ENCODE measurements at regions not wholly inside any gene's neighbourhood (a gene's known extent, or its start where the extent isn't known, plus 50 kb on each side); places are given as distances from the start of the nearest gene placed in this dataset.

DNA sequence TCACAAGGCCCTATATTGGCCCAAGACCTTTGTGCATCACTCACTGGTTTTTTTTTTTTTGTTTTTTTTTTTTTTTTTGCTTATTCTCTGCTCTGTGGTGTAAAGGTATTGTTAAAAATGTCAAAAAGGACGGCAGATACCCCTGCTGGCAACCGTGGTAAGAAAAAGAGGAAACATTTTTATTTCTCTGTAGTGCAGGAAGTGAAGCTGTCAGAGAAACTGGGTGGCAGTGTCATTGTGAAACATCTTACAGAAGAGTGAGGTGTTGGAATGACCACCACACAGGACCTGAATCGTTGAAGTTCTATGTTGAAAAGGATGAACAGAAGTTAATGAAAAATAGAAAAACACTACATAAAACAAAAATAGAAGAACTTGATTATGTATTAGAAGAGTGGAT, 346.4 kb downstream of the FGF9 start (continued):
- TF ChIP-seq, protein P1, sequence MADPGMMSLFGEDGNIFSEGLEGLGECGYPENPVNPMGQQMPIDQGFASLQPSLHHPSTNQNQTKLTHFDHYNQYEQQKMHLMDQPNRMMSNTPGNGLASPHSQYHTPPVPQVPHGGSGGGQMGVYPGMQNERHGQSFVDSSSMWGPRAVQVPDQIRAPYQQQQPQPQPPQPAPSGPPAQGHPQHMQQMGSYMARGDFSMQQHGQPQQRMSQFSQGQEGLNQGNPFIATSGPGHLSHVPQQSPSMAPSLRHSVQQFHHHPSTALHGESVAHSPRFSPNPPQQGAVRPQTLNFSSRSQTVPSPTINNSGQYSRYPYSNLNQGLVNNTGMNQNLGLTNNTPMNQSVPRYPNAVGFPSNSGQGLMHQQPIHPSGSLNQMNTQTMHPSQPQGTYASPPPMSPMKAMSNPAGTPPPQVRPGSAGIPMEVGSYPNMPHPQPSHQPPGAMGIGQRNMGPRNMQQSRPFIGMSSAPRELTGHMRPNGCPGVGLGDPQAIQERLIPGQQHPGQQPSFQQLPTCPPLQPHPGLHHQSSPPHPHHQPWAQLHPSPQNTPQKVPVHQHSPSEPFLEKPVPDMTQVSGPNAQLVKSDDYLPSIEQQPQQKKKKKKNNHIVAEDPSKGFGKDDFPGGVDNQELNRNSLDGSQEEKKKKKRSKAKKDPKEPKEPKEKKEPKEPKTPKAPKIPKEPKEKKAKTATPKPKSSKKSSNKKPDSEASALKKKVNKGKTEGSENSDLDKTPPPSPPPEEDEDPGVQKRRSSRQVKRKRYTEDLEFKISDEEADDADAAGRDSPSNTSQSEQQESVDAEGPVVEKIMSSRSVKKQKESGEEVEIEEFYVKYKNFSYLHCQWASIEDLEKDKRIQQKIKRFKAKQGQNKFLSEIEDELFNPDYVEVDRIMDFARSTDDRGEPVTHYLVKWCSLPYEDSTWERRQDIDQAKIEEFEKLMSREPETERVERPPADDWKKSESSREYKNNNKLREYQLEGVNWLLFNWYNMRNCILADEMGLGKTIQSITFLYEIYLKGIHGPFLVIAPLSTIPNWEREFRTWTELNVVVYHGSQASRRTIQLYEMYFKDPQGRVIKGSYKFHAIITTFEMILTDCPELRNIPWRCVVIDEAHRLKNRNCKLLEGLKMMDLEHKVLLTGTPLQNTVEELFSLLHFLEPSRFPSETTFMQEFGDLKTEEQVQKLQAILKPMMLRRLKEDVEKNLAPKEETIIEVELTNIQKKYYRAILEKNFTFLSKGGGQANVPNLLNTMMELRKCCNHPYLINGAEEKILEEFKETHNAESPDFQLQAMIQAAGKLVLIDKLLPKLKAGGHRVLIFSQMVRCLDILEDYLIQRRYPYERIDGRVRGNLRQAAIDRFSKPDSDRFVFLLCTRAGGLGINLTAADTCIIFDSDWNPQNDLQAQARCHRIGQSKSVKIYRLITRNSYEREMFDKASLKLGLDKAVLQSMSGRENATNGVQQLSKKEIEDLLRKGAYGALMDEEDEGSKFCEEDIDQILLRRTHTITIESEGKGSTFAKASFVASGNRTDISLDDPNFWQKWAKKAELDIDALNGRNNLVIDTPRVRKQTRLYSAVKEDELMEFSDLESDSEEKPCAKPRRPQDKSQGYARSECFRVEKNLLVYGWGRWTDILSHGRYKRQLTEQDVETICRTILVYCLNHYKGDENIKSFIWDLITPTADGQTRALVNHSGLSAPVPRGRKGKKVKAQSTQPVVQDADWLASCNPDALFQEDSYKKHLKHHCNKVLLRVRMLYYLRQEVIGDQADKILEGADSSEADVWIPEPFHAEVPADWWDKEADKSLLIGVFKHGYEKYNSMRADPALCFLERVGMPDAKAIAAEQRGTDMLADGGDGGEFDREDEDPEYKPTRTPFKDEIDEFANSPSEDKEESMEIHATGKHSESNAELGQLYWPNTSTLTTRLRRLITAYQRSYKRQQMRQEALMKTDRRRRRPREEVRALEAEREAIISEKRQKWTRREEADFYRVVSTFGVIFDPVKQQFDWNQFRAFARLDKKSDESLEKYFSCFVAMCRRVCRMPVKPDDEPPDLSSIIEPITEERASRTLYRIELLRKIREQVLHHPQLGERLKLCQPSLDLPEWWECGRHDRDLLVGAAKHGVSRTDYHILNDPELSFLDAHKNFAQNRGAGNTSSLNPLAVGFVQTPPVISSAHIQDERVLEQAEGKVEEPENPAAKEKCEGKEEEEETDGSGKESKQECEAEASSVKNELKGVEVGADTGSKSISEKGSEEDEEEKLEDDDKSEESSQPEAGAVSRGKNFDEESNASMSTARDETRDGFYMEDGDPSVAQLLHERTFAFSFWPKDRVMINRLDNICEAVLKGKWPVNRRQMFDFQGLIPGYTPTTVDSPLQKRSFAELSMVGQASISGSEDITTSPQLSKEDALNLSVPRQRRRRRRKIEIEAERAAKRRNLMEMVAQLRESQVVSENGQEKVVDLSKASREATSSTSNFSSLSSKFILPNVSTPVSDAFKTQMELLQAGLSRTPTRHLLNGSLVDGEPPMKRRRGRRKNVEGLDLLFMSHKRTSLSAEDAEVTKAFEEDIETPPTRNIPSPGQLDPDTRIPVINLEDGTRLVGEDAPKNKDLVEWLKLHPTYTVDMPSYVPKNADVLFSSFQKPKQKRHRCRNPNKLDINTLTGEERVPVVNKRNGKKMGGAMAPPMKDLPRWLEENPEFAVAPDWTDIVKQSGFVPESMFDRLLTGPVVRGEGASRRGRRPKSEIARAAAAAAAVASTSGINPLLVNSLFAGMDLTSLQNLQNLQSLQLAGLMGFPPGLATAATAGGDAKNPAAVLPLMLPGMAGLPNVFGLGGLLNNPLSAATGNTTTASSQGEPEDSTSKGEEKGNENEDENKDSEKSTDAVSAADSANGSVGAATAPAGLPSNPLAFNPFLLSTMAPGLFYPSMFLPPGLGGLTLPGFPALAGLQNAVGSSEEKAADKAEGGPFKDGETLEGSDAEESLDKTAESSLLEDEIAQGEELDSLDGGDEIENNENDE (IDR thresholded peaks at IDR 0.05; ENCODE audit: insufficient replicate concordance, low read length), result no peak
